GM18909 (cell line): ENCODE measurements at regions not wholly inside any gene's neighbourhood (a gene's known extent, or its start where the extent isn't known, plus 50 kb on each side); places are given as distances from the start of the nearest gene placed in this dataset.
"Not testable (repeated sequence)": the region's sequence is repeated elsewhere in the genome, so short reads cannot be mapped to it uniquely, and the experiment has no call there.

ENCODE experiments used
- ATAC-seq: cut with Tn5 transposase; IDR thresholded peaks from one replicate; pipeline ENCODE4 v1.9.1; 2021; ENCODE audit warnings: mild to moderate bottlenecking; ENCODE audit not compliant: unreplicated experiment, poor library complexity

DNA sequence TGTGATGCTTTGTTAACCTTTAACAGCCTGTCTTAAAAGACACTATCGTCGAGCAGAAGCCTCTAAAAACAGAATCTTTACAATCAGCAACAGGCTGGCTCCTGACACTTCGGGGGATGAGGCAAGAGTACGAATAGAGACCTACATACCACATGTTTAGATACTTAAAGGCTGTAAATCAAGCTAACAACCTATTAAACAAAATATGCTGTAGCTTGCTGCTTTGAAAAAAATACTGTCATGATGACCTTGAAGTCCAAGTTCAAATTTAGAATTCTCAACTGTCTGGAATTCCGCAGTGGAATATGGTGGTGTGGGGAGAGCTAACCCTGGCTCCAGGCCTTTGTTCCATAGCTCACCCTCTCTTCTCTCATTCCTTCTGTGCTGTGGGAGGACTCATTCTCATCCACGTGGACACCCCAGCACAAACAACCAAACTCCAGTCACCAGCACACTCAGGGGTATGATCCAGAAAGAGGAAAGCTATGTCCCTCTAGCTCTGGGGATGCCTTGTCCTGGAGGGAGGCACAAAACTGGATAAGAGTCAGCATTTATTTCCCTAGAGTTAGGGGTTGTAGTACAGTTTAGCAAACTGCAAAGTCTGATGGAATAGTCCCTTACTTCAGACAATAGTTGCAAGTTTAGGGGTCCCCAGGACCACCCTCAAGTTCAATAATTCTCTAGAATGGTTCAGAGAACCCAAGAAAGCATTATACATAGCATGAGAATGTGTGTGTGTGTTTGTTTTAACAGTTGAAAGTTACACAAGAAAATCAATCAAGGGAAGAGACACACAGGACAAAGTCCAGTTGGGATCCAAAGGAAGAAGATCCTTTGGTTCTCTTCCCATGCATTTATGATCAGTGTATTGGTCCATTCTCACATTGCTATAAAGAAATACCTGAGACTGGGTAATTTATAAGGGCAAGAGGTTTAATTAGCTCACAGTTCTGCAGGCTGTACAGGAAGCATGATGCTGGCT, 196.1 kb upstream of the SVIL start:
- ATAC-seq: no peak

GRCh38 chr10:29829776-29830175, 195.0 kb upstream of the SVIL start:
- ATAC-seq: no peak

DNA sequence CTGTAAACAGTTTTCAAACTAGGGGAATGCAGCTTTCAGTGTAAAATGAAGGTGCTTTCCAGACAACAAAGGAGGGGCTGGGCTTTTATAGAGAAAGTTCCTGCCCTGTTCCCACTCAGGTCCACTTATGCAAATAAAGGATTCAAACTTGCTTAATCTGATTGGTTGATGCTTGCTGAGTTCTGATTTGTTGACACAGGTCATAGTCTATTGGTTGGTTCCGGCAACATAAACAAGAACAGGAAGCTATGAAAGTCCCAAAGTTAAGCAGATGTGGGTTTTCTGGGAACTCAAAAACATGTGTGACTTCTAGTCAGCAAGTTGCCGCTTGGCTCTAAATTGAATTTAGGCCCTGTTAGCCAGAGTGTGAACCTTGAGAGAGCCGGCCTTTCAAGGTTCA, 194.2 kb upstream of the SVIL start:
- ATAC-seq: no peak

DNA sequence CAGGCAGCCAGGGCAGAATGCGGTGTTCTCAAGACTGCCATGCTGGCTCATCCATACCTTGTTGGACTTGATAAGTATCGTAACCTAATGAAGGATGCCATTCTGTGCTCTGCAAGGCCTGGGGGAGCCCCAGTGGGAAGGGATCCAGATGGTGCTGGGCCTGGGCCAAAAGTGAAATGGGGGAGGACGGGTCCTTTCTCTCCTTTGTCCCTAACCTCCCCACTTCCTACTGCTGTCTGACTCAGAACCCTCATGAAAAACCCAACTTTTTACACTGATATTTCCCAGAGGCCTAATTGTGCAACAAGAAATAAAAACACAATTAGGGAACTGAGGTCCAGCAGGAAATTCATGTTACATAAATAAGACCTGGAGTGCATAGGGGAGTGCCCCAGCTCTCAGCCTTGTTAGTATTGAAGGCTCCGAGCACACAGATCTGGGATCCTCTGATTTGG, 193.7 kb upstream of the SVIL start:
- no peak for ATAC-seq

- no peak for ATAC-seq
Observed at GRCh38 chr10:29827512-29827911, 192.7 kb upstream of the SVIL start.

DNA sequence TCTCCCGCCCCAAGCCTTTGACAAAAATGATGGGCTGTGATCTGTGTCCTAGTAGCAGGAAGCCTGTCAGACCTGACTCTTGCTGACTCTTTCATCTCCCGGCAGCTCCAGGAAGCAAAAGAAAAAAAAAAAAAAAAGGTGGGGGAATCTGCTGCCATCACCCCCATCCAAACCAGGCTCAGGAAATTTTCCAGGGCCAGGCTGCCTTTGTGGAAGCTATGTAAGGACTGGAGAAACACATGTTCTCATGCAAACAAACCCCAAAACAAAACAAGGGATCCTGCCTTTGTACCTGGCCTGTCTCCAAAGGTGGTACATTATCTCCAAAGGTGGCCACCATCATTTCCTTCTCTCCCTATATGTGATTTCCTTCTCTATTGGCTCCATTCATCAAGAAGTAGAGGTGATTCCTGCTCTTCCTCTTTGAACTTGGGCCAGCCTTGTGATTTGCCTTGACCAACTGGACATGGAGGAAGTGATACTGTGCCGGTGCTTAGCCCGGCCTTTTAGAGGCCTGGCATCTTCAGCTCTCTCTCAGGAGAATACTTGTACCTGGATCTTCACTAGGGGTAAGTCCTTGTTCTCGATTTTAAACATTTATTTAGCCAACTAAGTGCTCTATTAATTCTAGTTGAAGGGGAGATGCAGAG, 192.2 kb upstream of the SVIL start:
- no peak for ATAC-seq

- no peak for ATAC-seq
Observed at GRCh38 chr10:29826221-29826620, 191.4 kb upstream of the SVIL start.

DNA sequence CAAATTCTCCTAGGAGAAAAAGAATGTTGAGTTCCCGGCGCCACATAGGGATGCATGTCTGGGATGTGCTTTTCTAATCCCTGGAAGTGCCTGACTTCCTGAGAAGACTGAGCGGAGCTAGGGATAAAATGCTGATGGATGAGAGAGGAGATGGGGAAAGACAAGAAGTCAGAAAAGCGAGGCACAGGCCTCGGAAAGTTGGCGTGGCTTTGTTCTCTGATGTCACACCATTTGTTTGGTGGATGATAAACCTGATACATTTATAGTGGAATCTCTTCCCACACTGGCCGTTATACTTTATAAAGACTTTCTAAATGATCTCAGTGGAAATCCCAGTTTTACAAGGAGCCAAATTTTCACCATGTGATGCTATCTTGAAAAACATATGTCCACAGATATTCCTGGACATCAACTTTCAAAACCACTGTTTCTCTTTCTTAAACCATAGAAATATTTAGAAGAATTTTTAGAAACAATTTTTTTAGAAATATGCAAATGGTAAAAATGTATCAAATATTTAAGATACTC, 188.8 kb upstream of the SVIL start:
- no peak for ATAC-seq

- ATAC-seq: no peak
Observed at GRCh38 chr10:29820890-29821461, 186.2 kb upstream of the SVIL start.

DNA sequence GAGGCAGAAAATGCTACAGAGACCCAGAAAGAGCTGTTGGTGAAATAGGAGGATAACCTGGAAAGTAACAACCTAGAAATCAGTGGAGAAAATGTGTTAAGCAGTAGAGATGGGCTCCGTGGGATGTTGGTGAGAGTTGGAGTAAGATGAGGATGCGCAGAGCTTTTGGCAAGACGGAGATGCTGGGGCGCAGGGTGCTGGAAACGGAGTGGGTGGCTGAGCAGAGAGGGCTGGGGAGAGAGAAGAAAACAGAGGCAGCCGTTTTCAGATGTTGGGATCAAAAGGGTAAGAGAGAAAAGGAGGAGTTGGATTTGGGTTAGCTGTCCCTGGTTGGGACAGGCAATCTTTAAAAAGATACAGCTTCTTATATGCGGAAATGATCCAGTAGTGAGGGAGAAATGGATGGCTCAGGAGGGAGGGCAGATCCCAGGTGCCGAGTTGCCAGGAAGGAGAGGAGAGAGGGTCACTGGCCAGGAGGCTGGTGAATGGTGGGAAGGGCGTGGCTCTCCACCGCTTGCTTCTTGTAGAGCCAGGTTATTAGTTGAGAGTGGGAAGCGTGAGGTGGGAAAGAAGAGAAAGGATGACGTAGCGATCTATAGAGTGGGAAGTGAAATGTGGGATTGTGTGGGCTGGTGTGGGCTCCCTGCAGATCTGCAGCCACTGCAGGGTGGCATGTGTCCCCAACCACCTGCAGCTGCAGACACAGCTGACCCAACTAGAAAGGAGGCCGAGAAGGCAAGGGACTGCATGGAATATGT, 182.2 kb upstream of the SVIL start:
- no peak for ATAC-seq

GRCh38 chr10:29815572-29815971, 180.8 kb upstream of the SVIL start:
- ATAC-seq: no peak

- no peak for ATAC-seq
Observed at GRCh38 chr10:29811751-29812427, 177.1 kb upstream of the SVIL start.

DNA sequence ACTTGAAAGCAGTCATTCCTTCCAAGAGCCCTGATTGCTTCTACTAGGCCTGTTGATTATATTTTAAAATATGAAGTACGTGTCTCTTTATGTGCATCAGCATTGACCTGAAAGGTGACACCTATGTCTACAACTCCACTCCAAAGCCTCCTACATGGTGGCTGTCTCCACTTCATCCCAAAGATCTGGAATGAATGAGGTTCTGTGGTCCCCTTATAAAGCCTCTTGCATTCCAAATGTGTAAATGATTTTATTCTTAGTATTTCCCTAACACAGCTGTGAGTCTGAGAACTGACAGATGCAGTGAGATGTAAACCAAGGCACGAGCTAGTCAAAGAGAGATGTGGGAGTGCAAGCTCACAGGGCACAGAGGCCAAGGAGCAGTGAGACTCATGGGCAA, 176.0 kb upstream of the SVIL start:
- ATAC-seq: no peak

DNA sequence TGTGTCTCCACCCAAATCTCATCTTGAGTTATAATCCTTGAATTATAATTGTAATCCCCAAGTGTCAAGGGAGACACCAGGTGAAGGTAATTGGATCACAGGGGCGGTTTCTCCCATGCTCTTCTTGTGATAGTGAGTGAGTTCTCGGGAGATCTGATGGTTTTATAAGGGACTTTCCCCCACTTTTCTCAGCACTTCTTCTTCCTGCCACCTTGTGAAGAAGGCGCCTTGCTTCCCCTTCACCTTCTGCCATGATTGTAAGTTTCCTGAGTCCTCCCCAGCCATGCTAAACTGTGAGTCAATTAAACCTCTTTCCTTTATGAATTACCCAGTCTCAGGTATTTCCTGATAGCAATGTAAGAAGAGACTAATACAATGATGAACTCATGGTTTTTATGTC, 175.5 kb upstream of the SVIL start:
- ATAC-seq: not testable (repeated sequence)

DNA sequence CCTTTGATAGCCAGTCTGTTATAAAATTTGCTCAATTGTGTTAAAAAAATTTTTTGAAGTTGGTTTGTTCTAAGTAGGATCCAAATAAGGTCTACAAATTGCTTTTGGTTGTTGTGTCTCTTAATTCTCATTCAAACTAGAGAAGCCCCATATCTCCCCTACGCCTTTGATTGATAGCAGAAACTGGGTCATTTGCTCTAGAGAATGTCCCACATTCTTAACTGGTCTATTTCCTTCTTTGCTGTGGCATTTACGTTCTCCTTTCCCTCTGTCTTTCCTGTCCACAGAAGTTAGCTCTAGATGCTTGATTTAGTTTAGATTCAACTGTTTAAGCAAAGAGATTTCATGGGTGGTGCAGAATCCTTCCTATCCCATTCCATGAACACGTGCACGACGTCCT, 174.6 kb upstream of the SVIL start:
- ATAC-seq: no peak

GRCh38 chr10:29807163-29807806, 172.5 kb upstream of the SVIL start:
- no peak for ATAC-seq

GRCh38 chr10:29806350-29806788, 171.6 kb upstream of the SVIL start:
- no peak for ATAC-seq

- ATAC-seq: no peak
Observed at GRCh38 chr10:29805134-29805723, 170.5 kb upstream of the SVIL start.
